Spleen (tissue), 11 donors: ENCODE measurements at regions not wholly inside any gene's neighbourhood (a gene's known extent, or its start where the extent isn't known, plus 50 kb on each side); places are given as distances from the start of the nearest gene placed in this dataset.

ENCODE experiments used
- DNase-seq: peaks from one replicate; pipeline ENCODE4 v3.0.0-alpha.2; 2020
- H3K27ac ChIP-seq, 8 donors: fragments of 200-600 bp; sonication (generic) in 7 of 8; 1 replicate in 4 of 8; 2 replicates in 4 of 8; pipeline versions ENCODE4 v1.5.0 to v1.8.0; 2016 to 2021; ENCODE audit warnings: inconsistent platforms in 4 of 8, mild to moderate bottlenecking in 4 of 8, moderate library complexity in 1 of 8
- H3K27me3 ChIP-seq, 7 donors: fragments of 200-600 bp; sonication (generic) in 6 of 7; replicated peaks in 1 of 7; 1 replicate in 4 of 7; 2 replicates in 3 of 7; pipeline versions ENCODE4 v1.5.0 to v1.8.0; 2016 to 2021; ENCODE audit warnings: inconsistent platforms in 3 of 7, mild to moderate bottlenecking in 1 of 7
- H3K36me3 ChIP-seq, 6 donors: fragments of 200-600 bp; sonication (generic) in 5 of 6; 1 replicate in 4 of 6; 2 replicates in 2 of 6; pipeline versions ENCODE4 v1.5.0 to v1.8.0; 2016 to 2021; ENCODE audit warnings: inconsistent platforms in 2 of 6
- H3K4me1 ChIP-seq, 6 donors: fragments of 200-600 bp; sonication (generic) in 5 of 6; 1 replicate in 3 of 6; 2 replicates in 3 of 6; pipeline versions ENCODE4 v1.5.0 to v1.8.0; 2016 to 2021; ENCODE audit warnings: inconsistent platforms in 3 of 6
- H3K4me3 ChIP-seq, 8 donors: fragments of 200-600 bp; sonication (generic) in 7 of 8; 1 replicate in 4 of 8; 2 replicates in 4 of 8; pipeline versions ENCODE4 v1.5.0 to v1.8.0; 2016 to 2021; ENCODE audit warnings: inconsistent platforms in 4 of 8, mild to moderate bottlenecking in 4 of 8, moderate library complexity in 2 of 8
- H3K9me3 ChIP-seq, 8 donors: fragments of 200-600 bp; sonication (generic) in 7 of 8; 1 replicate in 4 of 8; 2 replicates in 4 of 8; pipeline versions ENCODE4 v1.5.0 to v1.8.0; 2016 to 2021; ENCODE audit warnings: inconsistent platforms in 4 of 8
- CTCF ChIP-seq, 11 experiments: fragments of 200-600 bp in 7 of 11; fragments of 450-650 bp in 4 of 11; sonication (generic) in 4 of 11; IDR thresholded peaks in 8 of 11; conservative IDR thresholded peaks in 3 of 11; 1 replicate in 7 of 11; 2 replicates in 4 of 11; pipeline versions ENCODE4 v1.4.0 to v1.8.0; 2016 to 2021; ENCODE audit warnings: antibody characterized with exemption in 11 of 11, inconsistent platforms in 4 of 11, mild to moderate bottlenecking in 1 of 11
- POLR2A ChIP-seq, 3 donors: fragments of 450-650 bp; IDR thresholded peaks; one replicate each; pipeline ENCODE4 v1.5.1; 2017; ENCODE audit warnings: antibody characterized with exemption in 3 of 3, mild to moderate bottlenecking in 1 of 3
- POLR2AphosphoS5 ChIP-seq, 3 donors: sonication (generic); formaldehyde crosslinking; IDR thresholded peaks; one replicate each; pipeline ENCODE4 v1.5.1; 2017; ENCODE audit warnings: antibody characterized with exemption in 3 of 3
- WGBS, 5 donors: extraction: QIAGEN DNeasy Blood & Tissue Kit in 3 of 5; methylation state at CpG; one replicate each; pipeline versions ENCODE4 v1.1.5 to v1.1.7; 2013 to 2018; 5-methylcytosine and 5-hydroxymethylcytosine counted together
- intact Hi-C: fragments of 100-400 bp; cut with DNase I; formaldehyde crosslinking; loops from one replicate; pipeline ENCODE4 v1.15.0; 2023; ENCODE audit warnings: low total_unique reads
- donor health status: healthy with polysubstance abuse.
- donor health status: DM: no; HTN: no; CAD: no; lungs with moderate emphysema.
- donor health status: DM: no; HTN: no; CAD: no.
- donor health status: Bipolar disorder and iron deficiency.
- donor health status: healthy.
- donor health status: DM: no; HTN: no; CAD: no.
- donor health status: DM: yes; HTN: yes; CAD: no.

- 70 to 84% (median 75%) methylated on average over 4 of the region's 4 CpGs for WGBS, 5 donors
- no peak for TF ChIP-seq POLR2AphosphoS5 (IDR thresholded peaks at IDR 0.05)
- no peak for TF ChIP-seq CTCF (IDR thresholded peaks at IDR 0.05 in 8 of 11, conservative IDR thresholded peaks at IDR 0.05 in 3 of 11)
- no peak for TF ChIP-seq POLR2A (IDR thresholded peaks at IDR 0.05)
- H3K9me3 ChIP-seq, result no peaks in the 10 kb centered on the region
- no peak for DNase-seq
- peaks cover 0 to 7% (median 0%) of the 10 kb centered on the region in 7 donors for H3K27me3 ChIP-seq
- H3K27ac ChIP-seq, result no peak overlapping the region
- H3K4me1 ChIP-seq, result no peaks in the 10 kb centered on the region
- no peaks in the 10 kb centered on the region for H3K36me3 ChIP-seq
- H3K4me3 ChIP-seq, result no peak overlapping the region
- intact Hi-C loops, result no loop called here
These were observed 202.5 kb downstream of the FOXA2 start for GRCh38 chr20:22381812-22382416.

- no peak for DNase-seq
- Histone ChIP-seq H3K27me3 (no peaks in the 10 kb centered on the region), H3K4me1 (no peaks in the 10 kb centered on the region), H3K9me3 (no peaks in the 10 kb centered on the region), H3K4me3 (no peak overlapping the region), H3K36me3 (no peaks in the 10 kb centered on the region), H3K27ac (no peak overlapping the region)
- TF ChIP-seq POLR2A (IDR thresholded peaks at IDR 0.05), result no peak
- intact Hi-C loops, result no loop called here
These were observed 204.9 kb downstream of the FOXA2 start for GRCh38 chr20:22379472-22379871.

- 74 to 83% (median 76%) methylated on average over 12 of the region's 12 CpGs for WGBS, 5 donors
- DNase-seq, result no peak
- intact Hi-C loops, result no loop called here
- Histone ChIP-seq H3K4me1 (peaks cover 0 to 25% (median 7%) of the 10 kb centered on the region in 6 donors), H3K27ac (no peak overlapping the region), H3K9me3 (no peaks in the 10 kb centered on the region), H3K4me3 (no peak overlapping the region), H3K36me3 (no peaks in the 10 kb centered on the region), H3K27me3 (peaks cover 0 to 4% (median 0%) of the 10 kb centered on the region in 7 donors)
- no peak for TF ChIP-seq POLR2A (IDR thresholded peaks at IDR 0.05)
- no peak for TF ChIP-seq CTCF (IDR thresholded peaks at IDR 0.05 in 8 of 11, conservative IDR thresholded peaks at IDR 0.05 in 3 of 11)
- TF ChIP-seq POLR2AphosphoS5 (IDR thresholded peaks at IDR 0.05), result no peak
These were observed 209.4 kb downstream of the FOXA2 start for GRCh38 chr20:22374678-22375590.

- Histone ChIP-seq H3K27me3 (peaks cover 0 to 4% (median 0%) of the 10 kb centered on the region in 7 donors), H3K27ac (no peak overlapping the region), H3K4me3 (no peak overlapping the region), H3K4me1 (peaks cover 0 to 32% (median 7%) of the 10 kb centered on the region in 6 donors), H3K9me3 (no peaks in the 10 kb centered on the region), H3K36me3 (no peaks in the 10 kb centered on the region)
- 83 to 98% (median 95%) methylated on average over 3 of the region's 3 CpGs for WGBS, 5 donors
- intact Hi-C loops, result no loop called here
- no peak for DNase-seq
- no peak for TF ChIP-seq CTCF (IDR thresholded peaks at IDR 0.05 in 8 of 11, conservative IDR thresholded peaks at IDR 0.05 in 3 of 11)
- no peak for TF ChIP-seq POLR2AphosphoS5 (IDR thresholded peaks at IDR 0.05)
- no peak for TF ChIP-seq POLR2A (IDR thresholded peaks at IDR 0.05)
These were observed 210.3 kb downstream of the FOXA2 start for GRCh38 chr20:22374066-22374465.
